Neural progenitor cell (in vitro differentiated cells): ENCODE measurements at regions not wholly inside any gene's neighbourhood (a gene's known extent, or its start where the extent isn't known, plus 50 kb on each side); places are given as distances from the start of the nearest gene placed in this dataset.

Experiments
- DNase-seq: peaks from one replicate; pipeline ENCODE4 v3.0.0-alpha.2; 2016; ENCODE audit warnings: low spot score
- H2AFZ ChIP-seq: fragments of 200-600 bp; sonication (generic); replicated peaks from 2 replicates; pipeline ENCODE4 v1.6.1; 2016; ENCODE audit warnings: antibody characterized with exemption
- H3F3A ChIP-seq: fragments of 200-600 bp; sonication (generic); 2 replicates; pipeline ENCODE4 v1.6.1; 2016; ENCODE audit warnings: antibody characterized with exemption, low read depth
- H3K27ac ChIP-seq: fragments of 200-600 bp; sonication (generic); 2 replicates; pipeline ENCODE4 v1.5.1; 2016; ENCODE audit warnings: mild to moderate bottlenecking
- H3K27me3 ChIP-seq: fragments of 200-600 bp; sonication (generic); 2 replicates; pipeline ENCODE4 v1.6.1; 2016; ENCODE audit warnings: mild to moderate bottlenecking, moderate library complexity
- H3K36me3 ChIP-seq: fragments of 200-600 bp; sonication (generic); 2 replicates; pipeline ENCODE4 v1.5.1; 2016
- H3K4me1 ChIP-seq: fragments of 200-600 bp; sonication (generic); 2 replicates; pipeline ENCODE4 v1.6.1; 2016; ENCODE audit warnings: mixed run types
- H3K4me2 ChIP-seq: fragments of 200-600 bp; sonication (generic); 2 replicates; pipeline ENCODE4 v1.6.1; 2016
- H3K4me3 ChIP-seq: fragments of 200-600 bp; sonication (generic); 2 replicates; pipeline ENCODE4 v1.5.1; 2016
- H3K79me2 ChIP-seq: fragments of 200-600 bp; sonication (generic); 2 replicates; pipeline ENCODE4 v1.6.1; 2016; ENCODE audit warnings: low read depth
- H3K9ac ChIP-seq: fragments of 200-600 bp; sonication (generic); 2 replicates; pipeline ENCODE4 v1.6.1; 2016
- H3K9me3 ChIP-seq: fragments of 200-600 bp; sonication (generic); 2 replicates; pipeline ENCODE4 v1.5.1; 2016; ENCODE audit warnings: low read depth
- H4K20me1 ChIP-seq: fragments of 200-600 bp; sonication (generic); 2 replicates; pipeline ENCODE4 v1.6.1; 2016; ENCODE audit warnings: low read depth
- H3K27ac Mint-ChIP-seq: 3 replicates; pipeline ENCODE4 v1.8.0; 2021; ENCODE audit warnings: mixed read lengths
- H3K27me3 Mint-ChIP-seq: 2 replicates; pipeline ENCODE4 v1.8.0; 2022; ENCODE audit warnings: low read depth, mild to moderate bottlenecking, inconsistent platforms, moderate library complexity, mixed read lengths; ENCODE audit not compliant: insufficient read depth
- H3K36me3 Mint-ChIP-seq: 3 replicates; pipeline ENCODE4 v1.8.0; 2021; ENCODE audit warnings: mixed read lengths
- H3K4me1 Mint-ChIP-seq: 3 replicates; pipeline ENCODE4 v1.8.0; 2021; ENCODE audit warnings: mixed read lengths
- H3K4me3 Mint-ChIP-seq: 3 replicates; pipeline ENCODE4 v1.8.0; 2021; ENCODE audit warnings: mild to moderate bottlenecking, moderate library complexity, mixed read lengths
- H3K9me3 Mint-ChIP-seq: 3 replicates; pipeline ENCODE4 v1.8.0; 2020; ENCODE audit warnings: mixed read lengths
- CTCF ChIP-seq: fragments of 200-600 bp; sonication (generic); IDR thresholded peaks from 2 replicates; pipeline ENCODE4 v1.5.1; 2017; ENCODE audit warnings: antibody characterized with exemption, mild to moderate bottlenecking
- EZH2 ChIP-seq: fragments of 200-600 bp; sonication (generic); IDR thresholded peaks from 2 replicates; pipeline ENCODE4 v1.6.1; 2017; ENCODE audit warnings: antibody characterized with exemption, mild to moderate bottlenecking, moderate library complexity
- EZH2phosphoT487 ChIP-seq: fragments of 200-600 bp; sonication (generic); IDR thresholded peaks from 2 replicates; pipeline ENCODE4 v1.6.1; 2017; ENCODE audit warnings: antibody characterized with exemption

- no peak overlapping the region for H2AFZ ChIP-seq
- H3K4me1 ChIP-seq, result no peaks in the 10 kb centered on the region
Observed at GRCh38 chr7:53642866-53643265, 607.4 kb downstream of the POM121L12 start.

GRCh38 chr7:53656881-53657280, 621.4 kb downstream of the POM121L12 start:
- Histone ChIP-seq H3K9ac (no peak overlapping the region), H3K79me2 (no peaks in the 10 kb centered on the region), H3F3A (no peaks in the 10 kb centered on the region), H3K27me3 (no peaks in the 10 kb centered on the region), H3K4me2 (no peak overlapping the region), H3K9me3 (no peaks in the 10 kb centered on the region), H3K27ac (no peak overlapping the region), H2AFZ (peak overlapping the region; percentile 46), H4K20me1 (no peaks in the 10 kb centered on the region), H3K4me1 (no peaks in the 10 kb centered on the region), H3K4me3 (no peak overlapping the region), H3K36me3 (no peaks in the 10 kb centered on the region)
- DNase-seq, result no peak
- H3K9me3 Mint-ChIP-seq, result peaks cover 5% of the 10 kb centered on the region
- no peak overlapping the region for H3K27ac Mint-ChIP-seq
- no peaks in the 10 kb centered on the region for H3K27me3 Mint-ChIP-seq
- no peaks in the 10 kb centered on the region for H3K36me3 Mint-ChIP-seq
- TF ChIP-seq EZH2 (no peak), CTCF (no peak), EZH2phosphoT487 (no peak)
- H3K4me1 Mint-ChIP-seq, result no peaks in the 10 kb centered on the region
- no peak overlapping the region for H3K4me3 Mint-ChIP-seq

More at GRCh38 chr7:53642866-53643265, 607.4 kb downstream of the POM121L12 start:
- Histone ChIP-seq H3K9me3 (no peaks in the 10 kb centered on the region), H3K79me2 (no peaks in the 10 kb centered on the region), H3F3A (no peaks in the 10 kb centered on the region), H3K27me3 (no peaks in the 10 kb centered on the region), H3K27ac (no peak overlapping the region), H4K20me1 (no peaks in the 10 kb centered on the region), H3K9ac (no peak overlapping the region), H3K4me2 (no peak overlapping the region), H3K36me3 (no peaks in the 10 kb centered on the region), H3K4me3 (no peak overlapping the region)
- Mint-ChIP-seq H3K9me3 (peaks cover 6% of the 10 kb centered on the region), H3K36me3 (no peaks in the 10 kb centered on the region), H3K27me3 (no peaks in the 10 kb centered on the region), H3K27ac (no peak overlapping the region), H3K4me1 (peaks cover 15% of the 10 kb centered on the region), H3K4me3 (no peak overlapping the region)
- no peak for DNase-seq
- TF ChIP-seq EZH2phosphoT487 (no peak), EZH2 (no peak), CTCF (no peak)

GRCh38 chr7:53657586-53657985, 622.2 kb downstream of the POM121L12 start:
- Mint-ChIP-seq H3K9me3 (peaks cover 2% of the 10 kb centered on the region), H3K27ac (no peak overlapping the region), H3K36me3 (no peaks in the 10 kb centered on the region), H3K4me1 (no peaks in the 10 kb centered on the region), H3K4me3 (no peak overlapping the region), H3K27me3 (no peaks in the 10 kb centered on the region)
- Histone ChIP-seq H3K4me2 (no peak overlapping the region), H3F3A (no peaks in the 10 kb centered on the region), H3K9ac (no peak overlapping the region), H2AFZ (no peak overlapping the region), H3K36me3 (no peaks in the 10 kb centered on the region), H3K4me1 (no peaks in the 10 kb centered on the region), H3K27me3 (no peaks in the 10 kb centered on the region), H3K9me3 (no peaks in the 10 kb centered on the region), H3K27ac (no peak overlapping the region), H3K79me2 (no peaks in the 10 kb centered on the region), H3K4me3 (no peak overlapping the region), H4K20me1 (no peaks in the 10 kb centered on the region)
- no peak for DNase-seq
- no peak for TF ChIP-seq EZH2
- TF ChIP-seq CTCF, result no peak
- no peak for TF ChIP-seq EZH2phosphoT487

- Histone ChIP-seq H3F3A (no peaks in the 10 kb centered on the region), H3K79me2 (no peaks in the 10 kb centered on the region), H3K4me3 (no peak overlapping the region), H3K27me3 (no peaks in the 10 kb centered on the region), H3K27ac (no peak overlapping the region), H3K9me3 (no peaks in the 10 kb centered on the region), H2AFZ (no peak overlapping the region), H3K4me1 (no peaks in the 10 kb centered on the region), H3K36me3 (no peaks in the 10 kb centered on the region), H4K20me1 (no peaks in the 10 kb centered on the region), H3K9ac (no peak overlapping the region), H3K4me2 (no peak overlapping the region)
- Mint-ChIP-seq H3K9me3 (no peaks in the 10 kb centered on the region), H3K36me3 (no peaks in the 10 kb centered on the region), H3K27me3 (no peaks in the 10 kb centered on the region), H3K4me3 (no peak overlapping the region), H3K4me1 (no peaks in the 10 kb centered on the region), H3K27ac (no peak overlapping the region)
- no peak for DNase-seq
- no peak for TF ChIP-seq EZH2
Observed at GRCh38 chr7:53658951-53659350, 623.5 kb downstream of the POM121L12 start.
